ENCODE measurements at regions not wholly inside any gene's neighbourhood (a gene's known extent, or its start where the extent isn't known, plus 50 kb on each side); places are given as distances from the start of the nearest gene placed in this dataset.
"Not testable (repeated sequence)": the region's sequence is repeated elsewhere in the genome, so short reads cannot be mapped to it uniquely, and the experiment has no call there.

DNA sequence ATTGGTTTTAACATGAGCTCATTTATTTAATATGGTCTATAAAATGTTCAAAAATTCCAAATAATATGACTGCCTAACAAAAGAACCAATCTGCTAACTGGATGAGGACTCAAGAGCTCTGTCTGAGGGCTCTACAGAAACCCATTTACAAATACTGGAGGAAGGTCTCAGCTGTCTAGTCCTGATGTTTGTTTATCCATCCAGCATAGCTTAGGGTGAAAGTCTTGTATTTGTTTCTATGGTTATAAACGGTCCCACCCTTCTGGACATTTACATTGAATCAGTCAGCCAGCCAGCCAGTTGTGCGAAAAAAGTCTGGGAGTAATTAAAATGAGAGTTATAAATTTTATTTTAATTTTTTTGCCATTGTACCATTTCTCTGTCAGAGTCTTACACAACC, 220.7 kb downstream of the BMP4 start:
- DNase-seq (ENCODE audit: insufficient read length, low spot score) (no peak), FAIRE-seq (no peak)
- TF ChIP-seq, protein P1, sequence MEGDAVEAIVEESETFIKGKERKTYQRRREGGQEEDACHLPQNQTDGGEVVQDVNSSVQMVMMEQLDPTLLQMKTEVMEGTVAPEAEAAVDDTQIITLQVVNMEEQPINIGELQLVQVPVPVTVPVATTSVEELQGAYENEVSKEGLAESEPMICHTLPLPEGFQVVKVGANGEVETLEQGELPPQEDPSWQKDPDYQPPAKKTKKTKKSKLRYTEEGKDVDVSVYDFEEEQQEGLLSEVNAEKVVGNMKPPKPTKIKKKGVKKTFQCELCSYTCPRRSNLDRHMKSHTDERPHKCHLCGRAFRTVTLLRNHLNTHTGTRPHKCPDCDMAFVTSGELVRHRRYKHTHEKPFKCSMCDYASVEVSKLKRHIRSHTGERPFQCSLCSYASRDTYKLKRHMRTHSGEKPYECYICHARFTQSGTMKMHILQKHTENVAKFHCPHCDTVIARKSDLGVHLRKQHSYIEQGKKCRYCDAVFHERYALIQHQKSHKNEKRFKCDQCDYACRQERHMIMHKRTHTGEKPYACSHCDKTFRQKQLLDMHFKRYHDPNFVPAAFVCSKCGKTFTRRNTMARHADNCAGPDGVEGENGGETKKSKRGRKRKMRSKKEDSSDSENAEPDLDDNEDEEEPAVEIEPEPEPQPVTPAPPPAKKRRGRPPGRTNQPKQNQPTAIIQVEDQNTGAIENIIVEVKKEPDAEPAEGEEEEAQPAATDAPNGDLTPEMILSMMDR (IDR thresholded peaks at IDR 0.05; ENCODE audit: insufficient read depth, missing control alignments) = no peak

- no peak for DNase-seq (ENCODE audit: insufficient read length, low spot score)
- FAIRE-seq = no peak
- TF ChIP-seq, protein P1 (IDR thresholded peaks at IDR 0.05; ENCODE audit: insufficient read depth, missing control alignments) = no peak
Measured at GRCh38 chr14:53723221-53723620, 233.4 kb downstream of the BMP4 start.

- no peak for DNase-seq (ENCODE audit: insufficient read length, low spot score)
- TF ChIP-seq, protein P1 (IDR thresholded peaks at IDR 0.05; ENCODE audit: insufficient read depth, missing control alignments) = no peak
- FAIRE-seq = no peak
Measured at GRCh38 chr14:53719536-53719935, 237.1 kb downstream of the BMP4 start.

DNA sequence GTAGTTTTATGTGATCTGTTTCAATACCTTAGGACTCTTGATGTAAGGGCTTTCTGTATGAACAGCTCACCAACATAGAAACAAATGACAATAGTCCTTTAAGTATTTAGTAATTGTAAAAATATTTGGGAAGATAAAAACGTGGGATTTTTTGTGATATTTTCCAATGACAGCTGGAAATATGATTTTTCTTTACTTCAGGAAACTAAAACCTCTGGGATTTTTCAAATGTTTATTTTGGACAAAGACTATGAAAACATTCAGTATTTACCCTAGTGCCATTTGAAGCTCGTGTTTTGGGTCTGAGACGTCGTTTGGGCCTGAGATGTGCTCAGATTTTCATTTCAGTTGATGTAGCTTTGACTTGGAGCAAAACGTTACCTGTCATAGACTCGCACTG, 240.0 kb downstream of the BMP4 start:
- DNase-seq (ENCODE audit: insufficient read length, low spot score) = no peak
- TF ChIP-seq, protein P1 (IDR thresholded peaks at IDR 0.05; ENCODE audit: insufficient read depth, missing control alignments) = no peak
- FAIRE-seq = no peak

GRCh38 chr14:53715193-53715721, 241.4 kb downstream of the BMP4 start:
- no peak for DNase-seq (ENCODE audit: insufficient read length, low spot score)
- TF ChIP-seq, protein P1 (IDR thresholded peaks at IDR 0.05; ENCODE audit: insufficient read depth, missing control alignments) = no peak
- FAIRE-seq = no peak

GRCh38 chr14:53714495-53715192, 242.0 kb downstream of the BMP4 start:
- FAIRE-seq (no peak), DNase-seq (ENCODE audit: insufficient read length, low spot score) (no peak)
- TF ChIP-seq, protein P1 (IDR thresholded peaks at IDR 0.05; ENCODE audit: insufficient read depth, missing control alignments) = no peak

DNA sequence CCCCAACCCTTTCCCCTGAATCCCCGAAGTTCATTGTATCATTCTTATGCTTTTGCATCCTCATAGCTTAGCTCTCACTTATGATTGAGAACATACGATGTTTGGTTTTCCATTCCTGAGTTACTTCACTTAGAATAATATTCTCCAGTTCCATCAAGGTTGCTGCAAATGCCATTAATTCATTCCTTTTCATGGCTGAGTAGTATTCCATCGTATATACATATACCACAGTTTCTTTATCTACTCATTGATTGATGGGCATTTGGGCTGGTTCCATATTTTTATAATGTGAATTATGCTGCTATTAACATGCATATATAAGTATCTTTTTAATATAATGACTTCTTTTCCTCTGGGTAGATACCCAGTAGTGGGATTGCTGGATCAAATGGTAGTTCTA, 243.7 kb downstream of the BMP4 start:
- DNase-seq (ENCODE audit: insufficient read length, low spot score); FAIRE-seq: not testable (repeated sequence)

Measured in D721Med (cell line).